ENCODE measurements at regions not wholly inside any gene's neighbourhood (a gene's known extent, or its start where the extent isn't known, plus 50 kb on each side); places are given as distances from the start of the nearest gene placed in this dataset.

GRCh38 chr6:163815796-163816195 is 401.3 kb downstream of the QKI start:
- TF ChIP-seq, protein P1, sequence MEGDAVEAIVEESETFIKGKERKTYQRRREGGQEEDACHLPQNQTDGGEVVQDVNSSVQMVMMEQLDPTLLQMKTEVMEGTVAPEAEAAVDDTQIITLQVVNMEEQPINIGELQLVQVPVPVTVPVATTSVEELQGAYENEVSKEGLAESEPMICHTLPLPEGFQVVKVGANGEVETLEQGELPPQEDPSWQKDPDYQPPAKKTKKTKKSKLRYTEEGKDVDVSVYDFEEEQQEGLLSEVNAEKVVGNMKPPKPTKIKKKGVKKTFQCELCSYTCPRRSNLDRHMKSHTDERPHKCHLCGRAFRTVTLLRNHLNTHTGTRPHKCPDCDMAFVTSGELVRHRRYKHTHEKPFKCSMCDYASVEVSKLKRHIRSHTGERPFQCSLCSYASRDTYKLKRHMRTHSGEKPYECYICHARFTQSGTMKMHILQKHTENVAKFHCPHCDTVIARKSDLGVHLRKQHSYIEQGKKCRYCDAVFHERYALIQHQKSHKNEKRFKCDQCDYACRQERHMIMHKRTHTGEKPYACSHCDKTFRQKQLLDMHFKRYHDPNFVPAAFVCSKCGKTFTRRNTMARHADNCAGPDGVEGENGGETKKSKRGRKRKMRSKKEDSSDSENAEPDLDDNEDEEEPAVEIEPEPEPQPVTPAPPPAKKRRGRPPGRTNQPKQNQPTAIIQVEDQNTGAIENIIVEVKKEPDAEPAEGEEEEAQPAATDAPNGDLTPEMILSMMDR (IDR thresholded peaks at IDR 0.05): no peak
- TF ChIP-seq POLR2A (IDR thresholded peaks at IDR 0.05): no peak
- TF ChIP-seq POLR2AphosphoS5 (IDR thresholded peaks at IDR 0.05): no peak
